HepG2 (cell line): ENCODE measurements at regions not wholly inside any gene's neighbourhood (a gene's known extent, or its start where the extent isn't known, plus 50 kb on each side); places are given as distances from the start of the nearest gene placed in this dataset.

Experiments
- CAMTA2 ChIP-seq: sonication (generic); formaldehyde crosslinking; IDR thresholded peaks from 2 replicates; pipeline ENCODE4 v1.4.0; 2020; ENCODE audit warnings: mild to moderate bottlenecking, missing genetic modification reagents, borderline replicate concordance
- CCDC6 ChIP-seq: sonication (generic); formaldehyde crosslinking; IDR thresholded peaks from 2 replicates; pipeline ENCODE4 v1.8.1; 2022; ENCODE audit warnings: mild to moderate bottlenecking, missing genetic modification reagents, moderate library complexity
- DMAP1 ChIP-seq: IDR thresholded peaks from 2 replicates; pipeline ENCODE4 v1.6.1; 2016
- HNRNPK ChIP-seq: fragments of 200-400 bp; formaldehyde crosslinking; IDR thresholded peaks from 2 replicates; pipeline ENCODE4 v1.6.1; 2018; ENCODE audit warnings: low read length, low read depth, moderate library complexity, mild to moderate bottlenecking; ENCODE audit not compliant: poor library complexity, severe bottlenecking
- MEIS2 ChIP-seq: sonication (generic); formaldehyde crosslinking; IDR thresholded peaks from 2 replicates; pipeline ENCODE4 v1.9.0; 2021; ENCODE audit warnings: mild to moderate bottlenecking, missing genetic modification reagents
- NBN ChIP-seq: fragments of 450-650 bp; conservative IDR thresholded peaks from 2 replicates; pipeline ENCODE4 v1.6.1; 2017
- PHF20 ChIP-seq: sonication (generic); formaldehyde crosslinking; IDR thresholded peaks from 2 replicates; pipeline ENCODE4 v1.5.0; 2020; ENCODE audit warnings: mild to moderate bottlenecking, missing genetic modification reagents
- SRF ChIP-seq: IDR thresholded peaks from 2 replicates; pipeline ENCODE4 v1.6.1; 2011; ENCODE audit warnings: mild to moderate bottlenecking, low read depth, low read length, moderate library complexity
- ZNF546 ChIP-seq: sonication (generic); formaldehyde crosslinking; conservative IDR thresholded peaks from 2 replicates; pipeline ENCODE4 v1.8.1; 2023; ENCODE audit warnings: mild to moderate bottlenecking, missing genetic modification reagents
- TF ChIP-seq, protein P1 (sequence below), 2 experiments: sonication (generic) in 1 of 2; formaldehyde crosslinking in 1 of 2; IDR thresholded peaks; 2 replicates each; pipeline versions ENCODE4 v1.4.0 to v1.6.1; 2016 to 2020; ENCODE audit warnings: borderline replicate concordance in 1 of 2, low read depth in 1 of 2, mild to moderate bottlenecking in 1 of 2, missing genetic modification reagents in 1 of 2
- TF ChIP-seq, protein P2 (sequence below): sonication (generic); formaldehyde crosslinking; IDR thresholded peaks from 2 replicates; pipeline ENCODE4 v1.5.0; 2020; ENCODE audit warnings: mild to moderate bottlenecking, low read depth, missing genetic modification reagents, borderline replicate concordance

DNA sequence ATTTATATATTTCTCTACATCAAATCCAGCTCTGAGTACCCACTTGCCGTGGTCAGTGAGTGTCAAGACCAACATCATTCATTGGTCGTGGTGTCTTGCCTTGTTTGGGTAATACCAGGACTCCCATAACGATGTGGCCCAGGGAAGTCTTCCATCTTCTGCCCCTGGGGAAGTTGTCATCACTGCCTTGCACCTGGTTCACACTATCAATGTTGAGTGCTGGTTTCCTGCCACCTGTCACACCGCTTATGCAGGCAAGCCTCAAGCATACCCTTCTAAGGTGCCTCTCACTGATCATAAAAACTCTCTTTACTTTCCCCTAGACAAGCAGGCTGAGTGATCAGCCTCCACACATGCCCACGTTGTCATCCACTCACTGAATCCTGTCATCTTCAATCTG is 382.4 kb downstream of the KCTD12 start (continued):
- TF ChIP-seq HNRNPK (no peak), DMAP1 (CRISPR knock-in tag) (no peak), CAMTA2 (CRISPR knock-in tag) (no peak), MEIS2 (CRISPR knock-in tag) (no peak), SRF (no peak), PHF20 (CRISPR knock-in tag) (no peak), ZNF546 (CRISPR knock-in tag) (no peak), CCDC6 (CRISPR knock-in tag) (no peak), NBN (no peak)
- TF ChIP-seq, protein P1, sequence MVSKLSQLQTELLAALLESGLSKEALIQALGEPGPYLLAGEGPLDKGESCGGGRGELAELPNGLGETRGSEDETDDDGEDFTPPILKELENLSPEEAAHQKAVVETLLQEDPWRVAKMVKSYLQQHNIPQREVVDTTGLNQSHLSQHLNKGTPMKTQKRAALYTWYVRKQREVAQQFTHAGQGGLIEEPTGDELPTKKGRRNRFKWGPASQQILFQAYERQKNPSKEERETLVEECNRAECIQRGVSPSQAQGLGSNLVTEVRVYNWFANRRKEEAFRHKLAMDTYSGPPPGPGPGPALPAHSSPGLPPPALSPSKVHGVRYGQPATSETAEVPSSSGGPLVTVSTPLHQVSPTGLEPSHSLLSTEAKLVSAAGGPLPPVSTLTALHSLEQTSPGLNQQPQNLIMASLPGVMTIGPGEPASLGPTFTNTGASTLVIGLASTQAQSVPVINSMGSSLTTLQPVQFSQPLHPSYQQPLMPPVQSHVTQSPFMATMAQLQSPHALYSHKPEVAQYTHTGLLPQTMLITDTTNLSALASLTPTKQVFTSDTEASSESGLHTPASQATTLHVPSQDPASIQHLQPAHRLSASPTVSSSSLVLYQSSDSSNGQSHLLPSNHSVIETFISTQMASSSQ (IDR thresholded peaks at IDR 0.05; ENCODE audit: low read depth), result no peak
- TF ChIP-seq, protein P1 (CRISPR knock-in tag; IDR thresholded peaks at IDR 0.05; ENCODE audit: borderline replicate concordance), result no peak
- TF ChIP-seq, protein P2, sequence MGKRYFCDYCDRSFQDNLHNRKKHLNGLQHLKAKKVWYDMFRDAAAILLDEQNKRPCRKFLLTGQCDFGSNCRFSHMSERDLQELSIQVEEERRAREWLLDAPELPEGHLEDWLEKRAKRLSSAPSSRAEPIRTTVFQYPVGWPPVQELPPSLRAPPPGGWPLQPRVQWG, result no peak
